GM19351 (cell line): ENCODE measurements at regions not wholly inside any gene's neighbourhood (a gene's known extent, or its start where the extent isn't known, plus 50 kb on each side); places are given as distances from the start of the nearest gene placed in this dataset.
"Not testable (repeated sequence)": the region's sequence is repeated elsewhere in the genome, so short reads cannot be mapped to it uniquely, and the experiment has no call there.

Source experiments
- ATAC-seq: cut with Tn5 transposase; IDR thresholded peaks from one replicate; pipeline ENCODE4 v1.9.1; 2021; ENCODE audit warnings: mild to moderate bottlenecking, moderate library complexity; ENCODE audit not compliant: unreplicated experiment

DNA sequence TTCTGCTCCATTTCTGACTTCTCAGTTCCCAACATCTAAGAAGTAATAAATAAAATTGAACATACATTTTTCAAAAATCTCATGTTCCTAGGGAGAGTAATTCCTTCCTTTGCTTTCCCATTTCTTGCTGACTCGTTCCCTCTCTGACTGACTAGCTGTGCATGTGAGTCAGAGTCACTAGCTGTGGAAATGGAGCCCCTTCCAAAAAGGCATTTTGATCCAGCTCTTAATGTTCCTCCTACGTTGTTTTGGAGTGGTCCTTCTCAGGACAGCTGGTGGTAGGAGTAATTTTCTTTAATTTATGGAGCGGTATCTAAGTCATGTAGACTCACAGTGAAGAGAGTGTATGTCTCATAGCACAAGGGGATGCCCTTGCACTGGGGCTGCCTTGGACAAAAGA, 460.2 kb downstream of the GADD45G start:
- ATAC-seq = no peak

DNA sequence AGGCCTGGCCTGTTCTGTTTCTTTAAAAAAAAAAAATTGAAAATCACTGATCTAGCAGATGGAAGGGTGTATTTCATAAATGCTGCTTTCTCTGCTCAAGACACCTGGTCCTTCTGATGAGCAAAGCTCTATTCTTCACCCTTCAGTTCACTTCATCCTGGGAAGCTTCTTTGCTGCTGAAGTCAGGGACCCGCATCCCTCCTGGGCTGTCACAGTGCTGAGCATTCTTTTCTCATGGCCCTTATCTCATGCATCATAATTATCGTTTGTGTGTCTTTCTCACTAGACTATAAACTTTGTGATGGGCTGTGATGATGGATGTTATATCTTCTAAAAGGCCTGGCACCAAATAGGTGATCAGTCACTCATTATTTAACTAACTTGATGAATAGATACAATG, 461.0 kb downstream of the GADD45G start:
- ATAC-seq = no peak

DNA sequence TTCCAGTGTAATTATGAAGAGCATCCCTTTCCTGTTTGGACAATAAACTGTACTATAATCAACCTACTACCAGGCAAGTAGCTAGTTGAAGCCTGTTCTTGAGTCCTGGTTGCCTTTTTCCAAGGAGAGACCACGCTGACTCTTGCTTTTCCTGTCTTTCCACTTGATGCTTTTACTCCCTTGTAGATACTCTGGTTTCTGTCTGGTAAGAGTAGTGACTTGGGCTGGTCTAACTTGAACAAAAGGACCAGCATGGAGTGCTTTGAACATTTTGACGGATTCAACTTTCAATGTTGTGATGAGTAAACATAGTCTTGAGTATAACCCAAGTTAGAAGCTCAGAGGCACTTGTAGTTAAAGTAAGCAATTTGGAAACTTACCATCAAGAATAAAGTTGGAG, 464.3 kb downstream of the GADD45G start:
- no peak for ATAC-seq

DNA sequence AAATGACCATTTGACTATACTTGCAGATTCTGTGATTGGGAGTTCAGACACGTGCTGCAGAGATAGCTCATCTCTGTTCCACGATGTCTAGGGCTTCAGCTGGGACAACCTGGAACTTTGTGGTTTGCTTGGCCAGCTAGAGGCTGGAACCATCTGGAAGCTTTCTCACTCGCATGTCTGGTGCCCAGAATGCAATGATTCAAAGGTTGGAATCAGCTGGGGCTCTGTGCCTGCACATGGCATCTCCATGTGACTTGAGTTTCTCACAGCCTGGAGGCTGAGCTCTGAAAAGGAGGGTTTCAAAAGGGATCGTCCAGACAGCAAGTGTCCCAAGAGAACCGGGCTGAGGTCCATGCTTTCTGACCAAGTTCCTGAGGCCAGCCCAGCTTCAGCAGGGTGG, 465.2 kb downstream of the GADD45G start:
- ATAC-seq = no peak

DNA sequence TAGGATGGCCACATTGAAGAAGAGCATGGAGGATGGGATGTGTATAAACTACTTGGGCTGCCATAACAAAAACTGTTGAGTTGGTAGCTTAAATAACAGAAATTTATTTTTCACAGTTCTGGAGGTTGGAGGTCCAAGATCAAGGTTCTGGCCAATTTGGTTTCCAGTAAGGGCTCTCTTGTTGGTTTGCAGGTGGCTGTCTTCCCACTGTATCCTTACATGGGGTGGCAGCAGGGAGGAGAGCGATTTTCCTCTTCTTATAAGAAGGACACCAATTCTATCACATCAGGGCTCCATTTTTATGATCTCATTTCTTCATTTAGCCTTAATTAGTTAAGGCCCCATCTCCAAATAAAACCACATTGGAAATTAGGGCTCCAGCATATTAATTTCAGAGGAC, 465.7 kb downstream of the GADD45G start:
- ATAC-seq = no peak

DNA sequence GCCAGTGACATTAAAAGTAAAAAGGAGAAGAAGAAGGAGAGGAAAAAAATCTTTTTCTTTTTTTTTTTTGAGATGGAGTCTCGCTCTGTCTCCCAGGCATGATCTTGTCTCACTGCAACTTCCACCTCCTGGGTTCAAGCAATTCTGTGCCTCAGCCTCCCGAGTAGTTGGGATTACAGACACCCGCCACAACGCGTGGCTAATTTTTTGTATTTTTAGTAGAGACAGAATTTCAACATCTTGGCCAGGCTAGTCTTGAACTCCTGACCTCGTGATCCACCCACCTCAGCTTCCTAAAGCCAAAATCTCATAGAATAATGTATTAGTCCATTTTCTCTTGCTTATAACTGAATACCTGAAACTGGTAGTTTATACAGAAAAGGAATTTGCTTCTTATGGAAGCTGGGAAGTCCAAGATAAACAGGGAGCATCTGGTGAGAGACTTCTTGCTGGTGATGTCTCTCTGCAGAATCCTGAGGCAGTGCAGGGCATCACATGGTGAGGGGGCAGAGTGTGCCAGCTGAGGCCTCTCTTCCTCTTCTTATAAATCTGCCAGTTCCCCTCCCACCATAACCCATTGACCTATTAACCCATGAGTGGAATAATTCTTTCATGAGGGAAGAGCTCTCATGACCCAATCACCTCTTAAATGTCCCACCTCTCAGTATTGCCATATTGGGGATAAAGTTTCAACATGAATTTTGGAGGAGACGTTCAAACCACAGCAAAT, 466.3 kb downstream of the GADD45G start:
- no peak for ATAC-seq

DNA sequence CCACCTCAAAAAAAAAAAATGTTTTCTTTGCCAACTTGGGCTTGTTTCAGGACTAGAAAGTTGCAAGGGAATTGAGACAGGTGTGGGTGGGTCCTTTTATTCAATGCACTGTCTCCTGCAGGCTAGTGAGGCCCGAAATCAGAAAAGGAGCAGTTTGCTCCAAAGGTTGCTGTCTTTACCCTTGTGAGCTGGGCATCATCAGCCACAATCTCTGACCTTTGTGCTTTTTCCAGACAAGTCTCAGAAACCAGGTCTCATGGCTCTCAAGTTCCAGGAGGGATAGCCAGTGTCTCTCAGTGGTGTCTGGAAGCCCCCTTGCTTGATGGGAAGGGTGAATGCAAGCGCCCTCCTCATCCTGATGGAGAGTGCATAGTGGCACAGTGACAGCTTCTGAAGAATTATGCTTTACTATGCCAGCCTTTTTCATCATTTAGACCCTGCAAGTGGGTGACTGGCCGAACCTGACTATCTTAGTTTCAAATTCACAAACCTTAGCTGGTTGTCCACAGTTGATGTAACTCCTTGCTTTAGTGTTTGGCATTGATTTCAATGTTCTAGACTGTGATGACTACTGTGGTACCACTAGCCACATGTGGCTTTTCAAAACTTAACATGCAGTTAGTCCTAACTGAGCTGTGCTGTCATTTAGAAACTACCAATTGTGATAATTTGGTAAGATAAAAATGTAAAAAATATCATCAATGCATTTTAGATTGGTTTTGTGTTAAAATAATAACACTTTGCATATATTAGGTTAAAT, 468.6 kb downstream of the GADD45G start:
- ATAC-seq = no peak

DNA sequence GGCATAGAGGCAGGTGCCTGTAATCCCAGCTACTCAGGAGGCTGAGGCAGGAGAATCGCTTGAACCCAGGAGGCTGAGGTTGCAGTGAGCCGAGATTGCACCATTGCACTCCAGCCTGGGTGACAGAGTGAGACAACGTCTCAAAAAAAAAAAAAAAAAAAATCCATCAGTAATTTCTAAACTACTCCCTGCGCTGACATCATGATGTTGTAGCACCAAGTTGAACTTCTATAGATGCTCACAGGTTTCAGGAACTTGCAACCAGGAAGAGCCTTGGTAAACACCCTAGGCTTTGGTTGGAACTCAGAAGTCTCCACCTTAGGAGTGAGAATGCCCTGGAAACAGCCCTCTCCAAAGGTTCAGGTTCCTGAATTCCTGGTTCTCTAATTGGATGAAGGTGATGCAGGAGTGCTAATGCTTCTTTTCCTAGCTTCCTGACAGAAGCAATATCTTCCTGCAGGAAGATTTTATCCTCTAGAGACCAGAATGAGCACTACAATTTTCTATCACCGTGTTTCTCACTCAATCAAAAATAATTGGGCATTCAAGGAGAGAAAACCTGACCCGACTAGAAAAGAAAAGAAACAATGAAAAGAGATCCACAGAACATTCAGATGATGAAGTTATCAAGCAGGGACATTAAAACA, 469.6 kb downstream of the GADD45G start:
- no peak for ATAC-seq

DNA sequence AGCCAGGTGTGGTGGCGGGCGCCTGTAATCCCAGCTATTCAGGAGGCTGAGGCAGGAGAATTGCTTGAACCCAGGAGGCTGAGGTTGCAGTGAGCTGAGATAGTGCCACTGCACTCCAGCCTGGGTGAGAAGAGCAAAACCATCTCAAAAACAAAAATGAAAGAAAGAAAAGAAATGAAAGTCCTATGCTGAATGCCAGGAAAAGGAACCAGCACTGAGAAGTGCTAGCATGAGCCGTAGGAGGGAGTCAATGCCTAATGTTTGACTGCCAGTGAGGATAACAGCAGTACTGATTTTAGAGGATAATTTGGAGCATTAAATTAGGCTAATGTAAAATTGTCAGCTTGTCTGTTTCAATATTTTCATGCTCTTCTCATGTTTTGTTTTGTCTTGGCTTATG, 472.8 kb downstream of the GADD45G start:
- ATAC-seq = not testable (repeated sequence)

DNA sequence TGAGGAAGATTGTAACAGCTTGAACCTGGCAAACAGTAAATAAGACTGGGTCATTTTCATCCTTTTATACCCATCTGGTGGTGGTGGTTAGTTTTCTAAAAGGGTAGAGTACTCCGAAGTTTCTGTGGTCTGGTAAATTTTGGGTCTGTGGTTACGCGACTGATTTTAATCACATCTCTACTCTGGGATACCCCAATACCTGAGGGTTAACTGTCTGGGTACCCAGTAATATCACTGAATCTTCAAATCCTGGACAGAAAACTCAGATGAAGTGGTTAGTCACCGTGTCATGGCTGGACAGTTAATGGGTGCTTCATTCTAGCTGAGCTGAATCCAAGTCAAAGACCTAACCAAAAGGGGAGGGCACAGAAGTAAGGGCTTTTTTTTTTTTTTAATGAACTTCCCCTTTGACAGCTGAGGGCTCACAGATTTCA, 474.2 kb downstream of the GADD45G start:
- no peak for ATAC-seq

DNA sequence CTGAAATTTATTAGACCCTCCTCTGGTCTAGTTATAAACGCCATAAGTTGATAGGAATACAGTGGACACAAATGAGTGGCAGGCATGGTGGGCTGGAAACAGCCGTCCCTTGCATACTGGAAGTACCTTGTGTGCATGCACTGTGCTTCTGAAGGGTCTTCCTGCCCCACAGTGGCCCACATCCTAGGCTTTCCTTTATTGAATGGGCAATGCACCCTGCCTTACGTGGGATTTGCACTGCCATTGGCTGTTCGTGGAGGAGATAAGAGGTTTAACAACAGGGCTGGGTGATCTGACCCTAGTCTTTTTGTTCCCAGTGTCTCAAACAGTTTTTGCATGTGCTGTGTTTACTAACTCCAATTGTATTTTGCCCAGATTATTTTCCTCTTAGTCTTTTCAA, 480.8 kb downstream of the GADD45G start:
- no peak for ATAC-seq

DNA sequence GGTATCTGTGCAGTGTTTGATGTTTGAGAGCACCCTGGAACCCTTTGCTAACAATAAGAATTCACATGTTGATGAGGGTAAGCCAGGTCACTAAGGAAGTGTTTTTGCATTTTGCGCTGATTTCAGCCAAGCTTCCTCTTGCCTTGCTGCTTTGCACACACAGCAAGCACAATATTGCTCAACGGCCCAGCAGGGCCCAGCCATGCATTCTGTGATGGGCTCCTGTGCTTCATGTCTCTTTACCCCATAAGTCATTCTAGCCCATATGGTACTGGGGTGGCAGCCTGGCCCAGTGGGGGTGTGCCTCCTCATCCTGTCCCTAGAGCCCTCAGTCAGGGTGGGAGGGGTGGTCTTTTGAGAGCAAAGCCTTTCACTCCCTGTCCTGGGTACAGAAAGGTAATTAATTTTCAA, 481.3 kb downstream of the GADD45G start:
- no peak for ATAC-seq

DNA sequence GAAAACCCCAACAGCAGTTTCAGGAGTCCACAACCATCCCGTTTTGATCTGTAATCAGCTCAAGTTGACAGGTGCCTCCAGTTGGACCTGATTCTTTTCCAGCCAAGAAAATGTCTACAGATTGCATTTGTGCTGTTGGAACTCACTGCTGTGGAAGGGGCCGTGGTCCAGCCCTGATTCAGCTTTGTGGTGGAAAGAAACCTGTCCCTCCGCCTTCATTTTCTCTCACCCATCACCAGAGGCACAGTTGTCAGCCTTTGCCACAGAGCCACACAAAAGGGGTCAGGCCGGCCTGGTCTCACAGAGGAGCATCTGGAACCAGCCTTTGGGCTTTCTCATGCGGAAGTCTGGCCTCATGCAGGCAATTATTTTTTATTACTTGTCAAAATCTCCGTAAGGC, 483.6 kb downstream of the GADD45G start:
- no peak for ATAC-seq

DNA sequence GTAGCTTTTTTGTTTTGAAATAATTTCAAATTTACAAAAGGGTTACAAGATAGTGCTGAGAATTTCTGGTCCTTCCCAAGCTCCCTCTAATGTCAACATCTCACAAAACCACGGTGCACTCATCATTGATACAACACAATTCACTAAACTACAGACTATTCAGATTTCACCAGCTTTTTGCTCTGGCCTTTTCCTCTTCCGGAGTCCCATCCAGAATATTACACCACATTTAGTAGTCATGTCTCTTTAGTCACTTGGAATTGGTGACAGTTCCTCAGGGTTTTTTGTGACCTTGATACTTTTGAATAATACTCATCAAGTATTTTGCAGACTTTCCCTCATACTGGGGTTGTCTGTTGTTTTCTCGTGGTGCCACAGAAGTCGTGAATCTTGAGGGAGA, 484.0 kb downstream of the GADD45G start:
- no peak for ATAC-seq

DNA sequence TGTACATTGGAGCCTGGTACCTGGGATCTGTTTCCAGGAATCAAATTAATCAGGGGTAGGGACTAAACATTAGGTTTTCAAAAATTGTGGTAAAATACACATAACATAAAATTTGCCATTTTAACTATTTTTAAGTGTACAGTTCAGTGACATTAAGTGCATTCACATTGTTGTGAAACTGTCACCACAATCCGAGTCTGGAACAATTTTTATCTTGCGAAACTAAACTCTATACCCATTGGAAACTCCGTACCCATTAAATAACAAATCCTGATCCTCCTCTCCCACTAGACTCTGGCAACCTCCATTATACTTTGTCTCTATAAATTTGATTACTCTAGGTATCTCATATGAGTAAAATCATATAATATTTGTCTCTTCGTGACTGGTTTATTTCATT, 486.2 kb downstream of the GADD45G start:
- ATAC-seq = no peak

DNA sequence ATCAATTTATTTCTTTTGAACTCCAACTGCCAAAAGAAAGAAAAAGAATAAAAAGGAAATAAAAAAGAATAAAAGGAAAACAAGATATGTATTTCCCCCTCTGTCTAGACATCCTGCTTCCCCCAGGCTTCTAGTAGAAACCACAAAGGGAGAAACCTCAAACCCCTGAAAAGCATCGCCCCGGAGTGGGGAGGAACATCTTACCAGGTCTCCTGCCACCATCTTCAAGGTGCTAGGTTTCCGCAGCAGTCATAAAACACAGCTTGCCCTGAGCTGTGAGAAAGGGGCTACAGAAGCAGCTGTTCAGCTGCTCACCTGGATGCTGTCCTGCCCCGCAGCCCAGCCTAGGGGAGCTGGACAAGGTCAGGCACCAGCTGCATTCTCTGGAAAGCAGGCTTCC, 487.7 kb downstream of the GADD45G start:
- no peak for ATAC-seq

DNA sequence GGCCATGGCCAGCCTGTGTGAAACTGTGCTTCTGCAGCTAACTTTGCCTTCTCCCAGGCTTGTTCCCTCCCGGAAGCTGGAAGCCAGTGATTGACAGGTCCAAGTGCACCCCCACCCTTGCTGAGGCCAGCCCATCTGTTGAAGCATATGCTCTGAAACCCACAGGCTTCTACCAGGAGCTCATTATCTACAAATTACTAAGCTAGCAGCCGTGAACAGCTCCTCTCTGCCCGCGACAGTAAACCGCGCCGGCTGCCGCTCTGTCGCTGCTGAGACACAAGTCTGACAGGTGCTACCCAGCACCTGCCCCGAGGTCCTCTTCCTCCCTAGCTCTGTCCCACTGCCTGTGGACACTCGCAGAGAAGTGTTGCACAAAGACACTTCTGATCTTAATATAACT, 490.9 kb downstream of the GADD45G start:
- no peak for ATAC-seq

DNA sequence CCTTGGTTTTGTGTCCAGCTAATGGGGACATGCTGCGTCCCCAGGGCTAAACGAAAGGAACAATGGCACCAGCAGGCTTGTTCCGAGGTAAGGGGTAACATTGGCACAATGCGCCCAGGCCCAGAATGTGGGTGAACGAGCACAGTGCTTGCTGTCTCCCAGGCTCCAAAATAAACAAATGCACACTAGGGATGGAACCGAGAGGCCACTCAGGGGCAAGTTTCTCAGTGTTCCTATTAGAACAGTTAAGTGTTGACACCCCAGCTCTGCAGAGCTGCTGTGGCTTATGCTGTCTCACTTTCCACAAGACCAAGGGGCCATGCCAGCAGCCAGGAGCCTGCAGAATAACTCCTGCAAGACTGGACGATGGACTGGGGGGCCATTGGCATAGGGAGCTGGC, 492.4 kb downstream of the GADD45G start:
- ATAC-seq = no peak

DNA sequence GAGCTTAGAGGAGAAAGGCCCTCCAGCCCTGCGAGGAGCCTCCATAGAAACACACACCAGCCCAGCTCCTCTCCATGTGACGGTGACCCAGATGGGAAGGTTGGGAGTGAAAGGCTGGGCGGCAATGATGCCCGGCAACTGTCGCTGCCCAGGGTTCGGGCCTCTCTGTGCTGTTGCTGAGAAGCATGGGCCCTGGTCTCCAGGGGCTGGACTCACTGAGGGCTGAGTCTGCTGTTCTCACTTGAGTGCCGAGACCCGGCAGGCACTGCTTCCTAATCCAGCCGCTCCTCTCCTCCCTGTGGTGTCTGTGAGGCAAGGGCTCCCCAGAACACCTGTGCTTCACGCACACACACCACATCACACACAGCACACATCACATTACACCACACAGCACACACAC, 493.6 kb downstream of the GADD45G start:
- no peak for ATAC-seq

DNA sequence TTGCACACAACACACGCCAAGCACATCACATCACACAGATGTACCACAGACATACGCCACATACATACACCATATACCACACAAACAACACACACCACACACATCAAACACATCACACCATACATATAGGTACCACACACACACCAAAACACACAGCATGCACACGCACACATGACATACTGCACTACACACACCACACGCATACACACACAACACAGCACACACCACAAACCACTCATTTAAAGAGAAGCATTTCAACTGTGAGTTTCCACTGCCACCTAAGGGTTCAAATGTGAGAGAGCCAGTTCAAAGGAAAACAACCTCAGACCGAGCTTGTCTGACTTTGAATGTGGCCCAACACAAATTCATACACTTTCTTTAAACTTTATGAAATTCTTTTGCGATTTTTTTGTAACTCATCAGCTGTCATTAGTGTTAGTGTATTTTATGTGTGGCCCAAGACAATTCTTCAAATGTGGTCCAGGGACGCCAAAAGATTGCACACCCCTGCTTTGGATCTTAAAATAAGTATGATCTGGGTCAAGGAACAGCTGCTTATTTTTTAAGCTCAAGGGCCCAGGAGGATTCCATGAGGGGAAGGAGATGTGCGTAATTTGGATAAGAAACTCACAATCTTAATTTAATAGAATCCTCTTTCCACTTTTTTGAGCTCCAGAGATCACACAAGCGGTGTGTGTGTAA, 494.6 kb downstream of the GADD45G start:
- no peak for ATAC-seq

DNA sequence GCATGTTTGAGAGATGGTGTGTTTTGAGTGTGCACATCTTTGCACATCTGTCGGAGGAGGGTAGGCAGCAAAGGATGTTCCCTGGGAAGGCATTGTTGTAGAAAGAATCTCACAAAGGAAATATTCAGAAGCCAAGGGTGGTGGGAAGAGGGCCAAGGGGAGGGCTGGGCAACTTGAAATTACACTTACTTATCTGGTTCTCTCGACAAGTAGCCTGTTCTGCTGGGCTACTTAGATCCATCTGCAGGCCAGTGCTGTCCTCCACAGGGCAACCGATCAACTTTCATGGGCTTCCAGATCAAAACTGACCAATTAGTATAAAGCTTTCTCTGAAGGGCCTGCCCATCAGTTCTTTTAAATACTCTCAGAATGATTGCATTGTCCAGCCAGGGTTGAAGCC, 495.2 kb downstream of the GADD45G start:
- no peak for ATAC-seq
